K562 (cell line): ENCODE measurements at regions not wholly inside any gene's neighbourhood (a gene's known extent, or its start where the extent isn't known, plus 50 kb on each side); places are given as distances from the start of the nearest gene placed in this dataset.

Source experiments
- FOXJ3 ChIP-seq: sonication (generic); formaldehyde crosslinking; IDR thresholded peaks from 2 replicates; pipeline ENCODE4 v1.4.0; 2020; ENCODE audit warnings: mild to moderate bottlenecking, missing genetic modification reagents
- MYC ChIP-seq, 2 experiments: fragments of 250-450 bp in 1 of 2; sonication (Bioruptor Pico) in 1 of 2; IDR thresholded peaks; 2 replicates each; pipeline versions ENCODE4 v1.5.1 to v1.6.1; 2012 to 2021; ENCODE audit warnings: low read depth in 2 of 2, borderline replicate concordance in 1 of 2, improper control_type of control experiment in 1 of 2, low read length in 1 of 2, mild to moderate bottlenecking in 1 of 2, moderate library complexity in 1 of 2
- POLR2AphosphoS5 ChIP-seq: IDR thresholded peaks from 2 replicates; pipeline ENCODE4 v1.6.1; 2011; ENCODE audit warnings: mild to moderate bottlenecking, low read depth, low read length, moderate library complexity; ENCODE audit not compliant: control insufficient read depth, insufficient read depth
- TCF7L2 ChIP-seq: fragments of 150-350 bp; IDR thresholded peaks from 2 replicates; pipeline ENCODE4 v1.6.1; 2016; ENCODE audit warnings: low read depth, mild to moderate bottlenecking, low read length, moderate library complexity
- ZC3H4 ChIP-seq: sonication (generic); formaldehyde crosslinking; IDR thresholded peaks from 2 replicates; pipeline ENCODE4 v1.9.0; 2021; ENCODE audit warnings: missing genetic modification reagents, borderline replicate concordance
- ZNF124 ChIP-seq: sonication (generic); formaldehyde crosslinking; IDR thresholded peaks from 2 replicates; pipeline ENCODE4 v1.8.1; 2022; ENCODE audit warnings: missing genetic modification reagents
- ZNF77 ChIP-seq: fragments of 250-450 bp; sonication (Bioruptor Pico); IDR thresholded peaks from 2 replicates; pipeline ENCODE4 v1.5.0; 2020
- TF ChIP-seq, protein P1 (sequence below): sonication (generic); formaldehyde crosslinking; IDR thresholded peaks from 2 replicates; pipeline ENCODE4 v1.5.0; 2020; ENCODE audit warnings: missing genetic modification reagents

DNA sequence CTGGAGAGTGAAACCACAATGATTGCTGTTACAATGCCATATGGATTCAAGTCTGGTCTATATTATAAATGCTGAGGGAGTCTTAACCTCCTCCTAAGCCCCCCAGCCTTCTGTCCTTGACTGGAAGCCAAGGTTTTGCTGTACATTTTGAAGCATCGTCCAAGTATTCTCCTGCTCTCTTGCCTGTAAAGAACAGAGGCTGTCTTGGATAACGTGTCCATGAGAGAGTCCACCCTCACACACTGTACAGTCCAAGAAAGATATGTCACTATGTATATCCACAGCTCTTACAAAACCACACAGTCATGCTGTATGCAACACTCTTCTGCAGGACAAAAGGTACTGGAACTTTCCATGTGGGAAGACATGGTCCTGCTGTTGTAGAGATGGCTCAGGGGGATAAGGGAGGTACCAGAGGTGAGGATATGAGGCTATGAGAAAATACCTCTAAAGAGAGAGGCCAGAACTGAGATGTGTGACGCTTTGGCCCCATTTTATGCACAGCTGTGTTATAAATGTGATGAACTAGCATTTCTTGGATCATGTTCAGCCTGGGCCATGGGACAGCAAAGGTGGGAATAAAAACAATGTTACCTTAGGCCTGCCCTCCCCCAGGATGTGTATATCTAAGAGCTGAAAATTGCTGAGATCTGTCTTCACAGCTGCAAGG, 678.6 kb downstream of the IQCM start:
- TF ChIP-seq FOXJ3 (CRISPR knock-in tag): no peak
- no peak for TF ChIP-seq ZNF77 (CRISPR knock-in tag)
- no peak for TF ChIP-seq TCF7L2
- no peak for TF ChIP-seq POLR2AphosphoS5
- TF ChIP-seq, protein P1, sequence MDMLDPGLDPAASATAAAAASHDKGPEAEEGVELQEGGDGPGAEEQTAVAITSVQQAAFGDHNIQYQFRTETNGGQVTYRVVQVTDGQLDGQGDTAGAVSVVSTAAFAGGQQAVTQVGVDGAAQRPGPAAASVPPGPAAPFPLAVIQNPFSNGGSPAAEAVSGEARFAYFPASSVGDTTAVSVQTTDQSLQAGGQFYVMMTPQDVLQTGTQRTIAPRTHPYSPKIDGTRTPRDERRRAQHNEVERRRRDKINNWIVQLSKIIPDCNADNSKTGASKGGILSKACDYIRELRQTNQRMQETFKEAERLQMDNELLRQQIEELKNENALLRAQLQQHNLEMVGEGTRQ (CRISPR knock-in tag): no peak
- TF ChIP-seq ZC3H4 (CRISPR knock-in tag): no peak
- TF ChIP-seq ZNF124: no peak
- TF ChIP-seq MYC (IDR thresholded peaks at IDR 0.05; ENCODE audit: low read depth, low read length): no peak
- TF ChIP-seq MYC (CRISPR knock-in tag; IDR thresholded peaks at IDR 0.05; ENCODE audit: borderline replicate concordance, low read depth): no peak
